ENCODE measurements at regions not wholly inside any gene's neighbourhood (a gene's known extent, or its start where the extent isn't known, plus 50 kb on each side); places are given as distances from the start of the nearest gene placed in this dataset.
"Not testable (repeated sequence)": the region's sequence is repeated elsewhere in the genome, so short reads cannot be mapped to it uniquely, and the experiment has no call there.

DNA sequence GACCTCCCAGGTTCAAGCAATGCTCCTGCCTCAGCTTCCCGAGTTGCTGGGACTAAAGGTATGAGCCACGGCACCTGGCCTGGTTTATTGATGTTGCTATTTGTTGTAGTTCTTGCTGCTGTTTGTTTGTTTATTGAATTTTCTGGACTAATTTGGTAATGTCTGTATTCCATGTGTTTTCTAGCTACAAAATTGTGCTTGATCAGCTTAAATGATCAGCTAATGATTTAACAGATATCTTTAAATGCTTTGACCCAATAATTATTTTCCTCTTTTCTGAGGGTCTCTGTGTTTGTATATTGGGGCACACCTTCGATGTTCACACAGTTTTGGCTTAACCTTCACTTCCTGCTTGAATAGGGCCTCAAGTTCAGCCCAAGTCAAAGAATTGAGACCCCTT is 488.1 kb upstream of the HTR2C start:
- DNase-seq (ENCODE audit: low read depth), result no peak

GRCh38 chrX:114087543-114087942 is 496.3 kb upstream of the HTR2C start:
- no peak for DNase-seq (ENCODE audit: low read depth)

DNA sequence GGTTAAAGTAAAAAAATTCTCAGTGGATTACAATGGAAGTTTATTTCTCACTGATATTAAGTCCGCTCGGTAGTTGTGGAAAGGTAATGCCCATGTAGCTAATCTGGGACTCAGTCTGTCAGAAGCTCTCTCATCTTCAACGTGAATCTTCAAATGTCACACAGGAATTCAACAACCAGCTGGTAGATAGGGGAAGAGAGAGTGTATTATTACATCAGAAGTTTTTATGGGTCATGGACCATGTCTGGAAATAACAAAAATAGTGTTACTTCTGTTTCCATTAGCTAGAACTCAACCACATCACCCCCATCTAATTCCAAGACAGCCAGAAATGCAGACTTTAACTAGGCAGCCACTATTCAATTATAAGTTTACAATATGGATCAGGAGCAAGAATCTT is 506.1 kb upstream of the HTR2C start:
- DNase-seq (ENCODE audit: low read depth), result no peak

GRCh38 chrX:114075073-114075673 is 508.7 kb upstream of the HTR2C start:
- no peak for DNase-seq (ENCODE audit: low read depth)

DNA sequence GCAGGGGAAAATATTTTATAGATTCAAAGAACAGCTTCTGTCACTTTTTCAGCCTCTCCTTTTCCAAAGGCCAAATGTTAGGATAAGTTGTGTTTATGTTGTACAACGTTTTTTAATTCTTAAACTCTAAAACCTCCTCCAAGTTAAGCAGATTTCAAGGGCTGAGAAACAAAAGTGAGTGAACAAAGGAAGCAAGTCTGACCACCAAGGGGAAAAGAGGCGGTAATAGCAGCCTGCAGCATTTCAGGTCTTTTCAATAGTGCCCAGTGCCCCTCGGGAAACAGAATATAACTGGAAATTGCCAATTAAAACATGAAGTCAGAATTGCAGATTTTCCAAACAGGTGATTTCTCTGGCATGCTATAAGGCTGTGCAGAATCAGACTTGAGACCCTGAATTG is 510.0 kb upstream of the HTR2C start:
- DNase-seq (ENCODE audit: low read depth), result no peak

- no peak for DNase-seq (ENCODE audit: low read depth)
Measured at GRCh38 chrX:114071412-114071811, 512.5 kb upstream of the HTR2C start.

DNA sequence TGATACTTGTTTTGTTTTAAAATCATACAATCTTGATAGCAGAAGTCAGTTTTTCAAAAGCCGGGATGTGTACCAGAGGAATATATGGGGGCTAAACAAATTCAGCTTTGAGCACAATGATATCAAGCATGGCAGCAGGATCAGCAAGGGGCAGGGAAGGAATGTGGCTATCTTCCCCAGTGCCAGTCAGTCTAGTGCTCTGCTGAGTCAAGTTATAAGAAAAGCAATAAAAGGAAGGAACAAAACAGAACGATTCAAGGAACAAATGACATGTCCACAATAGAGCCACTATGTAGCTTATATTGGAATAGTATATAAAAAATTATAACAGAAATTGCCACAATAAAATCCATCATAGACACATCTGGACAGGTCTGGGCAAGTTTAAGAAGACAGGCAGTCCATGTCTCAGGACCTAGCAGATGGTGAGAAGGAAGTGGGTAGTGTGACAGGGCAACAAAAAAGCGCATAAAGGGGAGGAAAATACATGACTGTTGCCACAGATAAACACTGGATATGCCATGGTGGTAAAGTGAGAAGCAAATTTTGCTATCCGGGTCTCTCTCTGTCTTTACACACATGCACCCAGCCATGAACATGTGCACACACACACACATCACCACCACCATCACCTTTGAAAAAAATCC is 518.2 kb upstream of the HTR2C start:
- no peak for DNase-seq (ENCODE audit: low read depth)

GRCh38 chrX:114061226-114061625 is 522.7 kb upstream of the HTR2C start:
- DNase-seq (ENCODE audit: low read depth), result no peak

- DNase-seq (ENCODE audit: low read depth), result no peak
Measured at GRCh38 chrX:114058988-114059418, 524.9 kb upstream of the HTR2C start.

DNA sequence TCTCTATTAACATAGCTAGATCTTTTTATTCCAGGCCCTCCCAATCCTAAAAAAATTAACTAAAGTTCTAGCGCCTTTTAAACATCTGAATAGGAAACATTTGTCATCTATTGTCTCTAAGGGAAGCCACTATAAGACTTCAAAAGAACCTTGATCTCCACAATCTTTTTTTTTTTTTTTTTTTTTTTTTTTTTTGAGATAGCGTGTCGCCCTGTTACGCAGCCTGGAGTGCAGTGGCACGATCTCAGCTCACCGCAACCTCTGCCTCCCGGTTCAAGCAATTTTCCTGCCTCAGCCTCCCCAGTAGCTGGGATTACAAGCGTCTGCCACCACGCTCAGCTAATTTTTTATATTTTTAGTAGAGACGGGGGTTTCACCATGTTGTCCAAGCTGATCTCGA is 526.5 kb upstream of the HTR2C start:
- DNase-seq (ENCODE audit: low read depth), result not testable (repeated sequence)

GRCh38 chrX:114051667-114052315 is 532.1 kb upstream of the HTR2C start:
- DNase-seq (ENCODE audit: low read depth), result no peak

DNA sequence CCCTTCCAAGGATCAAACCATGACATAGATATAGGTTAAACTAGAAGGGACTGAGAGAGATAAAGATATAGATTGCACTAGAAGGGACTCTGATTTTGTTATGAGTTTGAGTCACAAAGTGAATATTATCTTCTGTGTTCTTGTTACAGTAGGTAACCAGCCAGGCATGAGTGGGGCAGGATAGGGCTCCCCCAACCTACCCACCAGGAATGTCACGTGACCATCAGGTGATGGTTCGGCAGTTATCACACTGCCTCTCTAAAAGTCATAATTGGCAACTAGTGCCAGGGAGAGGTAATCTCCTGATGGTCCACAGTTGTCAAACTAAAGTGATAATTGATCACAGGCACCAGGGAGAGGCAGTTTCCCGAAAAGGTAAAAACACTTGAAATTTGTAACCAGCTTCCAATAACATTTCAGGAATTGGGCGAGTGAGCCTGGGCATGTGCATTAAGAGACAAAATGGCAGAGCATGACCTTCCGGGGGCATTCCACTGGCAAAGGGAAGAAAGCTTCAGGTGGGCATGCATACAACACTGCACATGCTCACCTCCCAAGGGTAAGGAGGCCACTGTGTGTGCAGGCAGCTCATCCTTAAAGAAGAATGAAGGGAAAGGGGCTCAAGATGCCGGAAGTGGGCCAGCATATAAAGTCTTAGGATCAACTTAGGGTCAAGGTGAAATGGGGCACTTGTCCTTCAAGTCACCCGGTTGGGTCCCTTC is 533.6 kb upstream of the HTR2C start:
- DNase-seq (ENCODE audit: low read depth), result no peak

DNA sequence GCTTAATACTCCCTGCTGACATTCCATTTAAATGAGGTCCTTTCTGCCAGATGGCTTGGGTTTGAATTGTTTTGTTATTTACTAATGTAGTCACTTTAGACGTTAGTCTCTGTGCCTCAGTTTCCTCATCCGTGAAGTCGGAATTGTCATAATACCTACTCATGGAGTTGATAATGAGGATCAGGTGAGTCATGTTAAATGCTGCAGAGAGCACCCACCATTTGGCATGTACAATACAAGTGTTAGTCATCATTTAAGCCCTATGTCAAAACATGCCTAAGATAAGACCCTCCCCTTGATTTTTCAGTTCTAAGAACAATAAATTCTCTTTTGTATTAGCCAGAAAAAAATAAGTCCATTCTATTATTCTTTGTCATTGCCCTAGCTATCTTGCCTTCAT is 534.8 kb upstream of the HTR2C start:
- DNase-seq (ENCODE audit: low read depth), result no peak

GRCh38 chrX:114047558-114047957 is 536.3 kb upstream of the HTR2C start:
- DNase-seq (ENCODE audit: low read depth), result peak; percentile 1

DNA sequence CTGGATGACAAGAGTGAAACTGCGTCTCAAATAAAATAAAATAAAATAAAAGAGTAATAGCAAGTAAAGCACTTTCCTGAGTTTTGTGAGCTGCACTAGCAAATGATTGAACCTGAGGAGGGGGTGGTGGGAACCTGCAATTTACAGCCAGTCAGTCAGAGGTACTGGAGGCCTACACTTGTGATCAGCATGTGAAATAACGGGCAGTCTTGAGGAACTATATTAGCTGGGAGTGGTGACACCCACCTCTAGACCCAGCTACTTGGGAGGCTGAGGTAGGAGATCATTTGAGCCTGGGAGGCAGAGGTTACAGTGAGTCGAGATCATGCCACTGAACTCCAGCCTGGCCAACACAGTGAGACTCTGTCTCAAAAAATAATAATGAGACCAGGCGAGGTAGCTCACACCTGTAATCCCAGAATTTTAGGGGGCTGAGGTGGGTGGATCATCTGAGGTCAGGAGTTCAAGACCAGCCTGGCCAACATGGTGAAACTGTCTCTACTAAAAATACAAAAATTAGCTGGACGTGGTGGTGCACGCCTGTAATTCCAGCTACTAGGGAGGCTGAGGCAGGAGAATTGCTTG is 537.1 kb upstream of the HTR2C start:
- DNase-seq (ENCODE audit: low read depth), result no peak

DNA sequence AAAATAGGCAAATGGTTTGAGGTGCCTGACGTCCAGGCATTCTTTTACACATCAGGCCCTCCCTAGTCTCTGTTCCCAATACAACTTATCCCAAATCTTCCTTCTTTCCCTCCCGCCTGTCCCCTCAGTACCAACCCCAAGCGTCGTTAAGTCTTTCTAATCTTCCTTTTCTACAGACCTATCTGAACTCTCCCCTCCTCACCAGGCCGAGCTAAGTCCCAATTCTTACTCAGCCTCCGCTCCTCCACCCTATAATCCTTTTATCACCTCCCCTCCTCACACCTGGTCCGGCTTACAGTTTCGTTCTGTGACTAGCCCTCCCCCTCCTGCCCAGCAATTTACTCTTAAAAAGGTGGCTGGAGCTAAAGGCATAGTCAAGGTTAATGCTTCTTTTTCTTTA is 542.4 kb upstream of the HTR2C start:
- not testable (repeated sequence) for DNase-seq (ENCODE audit: low read depth)

- DNase-seq (ENCODE audit: low read depth), result not testable (repeated sequence)
Measured at GRCh38 chrX:114040661-114041269, 543.1 kb upstream of the HTR2C start.

- not testable (repeated sequence) for DNase-seq (ENCODE audit: low read depth)
Measured at GRCh38 chrX:114040111-114040510, 543.8 kb upstream of the HTR2C start.

DNA sequence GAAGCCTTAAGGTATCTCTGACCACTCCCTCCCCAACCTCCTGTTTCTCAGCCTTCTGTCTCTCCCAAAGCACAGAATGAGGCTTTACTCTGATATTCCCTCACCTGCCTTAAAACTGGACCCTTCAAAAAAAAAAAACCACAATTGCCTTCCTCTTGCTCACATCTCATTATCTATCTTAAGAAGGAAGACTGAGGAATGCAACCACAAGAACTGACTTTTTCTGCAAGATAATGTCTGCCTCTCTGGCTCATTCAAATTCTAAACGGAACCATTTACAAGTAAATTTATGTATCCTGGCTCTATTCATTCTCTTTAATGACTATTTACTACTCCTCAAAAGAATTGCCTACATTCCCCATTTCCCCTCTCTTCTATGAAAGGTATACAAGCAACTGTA is 545.5 kb upstream of the HTR2C start:
- DNase-seq (ENCODE audit: low read depth), result no peak

- no peak for DNase-seq (ENCODE audit: low read depth)
Measured at GRCh38 chrX:114037515-114037914, 546.4 kb upstream of the HTR2C start.

GRCh38 chrX:114028907-114029662 is 554.8 kb upstream of the HTR2C start:
- DNase-seq (ENCODE audit: low read depth), result no peak
